ENCODE measurements at regions not wholly inside any gene's neighbourhood (a gene's known extent, or its start where the extent isn't known, plus 50 kb on each side); places are given as distances from the start of the nearest gene placed in this dataset.

DNA sequence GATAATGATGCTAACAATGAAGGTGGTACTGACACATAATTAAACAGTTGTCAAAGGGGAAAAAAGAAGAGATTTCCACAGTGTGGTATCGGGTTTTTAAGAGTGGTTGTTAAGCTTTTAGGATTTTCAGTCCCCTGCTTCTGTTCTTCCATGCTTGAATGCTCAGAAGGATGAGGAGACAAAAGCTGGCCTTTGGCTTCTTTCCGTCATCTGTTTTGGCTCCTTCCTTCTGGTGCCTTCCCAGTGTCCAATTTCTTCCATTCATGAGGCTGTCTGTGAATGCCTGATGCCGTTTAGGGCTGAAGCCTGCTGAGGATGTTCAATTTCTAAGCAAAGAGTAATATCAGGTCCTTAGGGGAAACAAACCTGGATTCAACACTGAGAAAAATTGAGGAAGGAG lies 179.6 kb upstream of the GLRA1 start:
- TF ChIP-seq EZH2 (IDR thresholded peaks at IDR 0.05; ENCODE audit: low read length, missing control alignments) (no peak), CTCF (conservative IDR thresholded peaks at IDR 0.05 in 1 of 2, IDR thresholded peaks at IDR 0.05 in 1 of 2; ENCODE audit: low read depth in 1 of 2, low read length in 2 of 2) (no peak)

Measured in fibroblast of lung (primary cell).